MV-4-11 (cell line): ENCODE measurements at regions not wholly inside any gene's neighbourhood (a gene's known extent, or its start where the extent isn't known, plus 50 kb on each side); places are given as distances from the start of the nearest gene placed in this dataset.
"Not testable (repeated sequence)": the region's sequence is repeated elsewhere in the genome, so short reads cannot be mapped to it uniquely, and the experiment has no call there.

Experiments used
- DNase-seq: peaks from one replicate; lab custom pipeline; 2025; lab: John Stamatoyannopoulos, UW

DNA sequence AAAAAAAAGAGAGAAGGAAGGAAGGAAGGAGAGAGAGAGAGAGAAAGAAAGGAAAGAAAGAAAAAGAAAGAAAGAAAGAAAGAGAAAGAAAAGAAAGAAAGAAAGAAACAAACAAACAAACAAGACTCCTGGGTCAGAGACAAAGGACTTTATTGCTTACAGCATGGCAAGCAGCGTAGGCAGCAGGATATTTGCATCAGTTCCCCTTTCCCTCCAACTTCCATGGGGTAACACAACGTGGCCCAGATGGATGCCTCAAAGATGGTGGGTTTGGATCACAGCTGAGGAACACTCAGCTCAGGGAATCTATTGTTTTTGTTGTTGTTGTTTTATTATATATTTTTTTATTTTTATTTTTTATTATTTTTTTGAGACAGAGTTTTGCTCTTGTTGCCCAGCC, 128.5 kb upstream of the VKORC1L1 start:
- DNase-seq, result no peak

DNA sequence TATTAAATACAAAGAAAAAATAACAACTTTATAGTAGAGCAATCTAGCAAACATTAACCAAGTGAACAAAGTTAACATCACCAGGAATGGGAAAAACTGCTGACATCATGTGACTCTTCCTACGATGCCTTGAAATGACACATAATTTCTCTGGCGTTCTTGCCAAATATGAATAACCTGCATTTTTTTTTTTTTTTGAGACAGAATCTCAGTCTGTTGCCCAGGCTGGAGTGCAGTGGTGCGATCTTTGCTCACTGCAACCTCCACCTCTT, 126.5 kb upstream of the VKORC1L1 start:
- DNase-seq, result no peak

DNA sequence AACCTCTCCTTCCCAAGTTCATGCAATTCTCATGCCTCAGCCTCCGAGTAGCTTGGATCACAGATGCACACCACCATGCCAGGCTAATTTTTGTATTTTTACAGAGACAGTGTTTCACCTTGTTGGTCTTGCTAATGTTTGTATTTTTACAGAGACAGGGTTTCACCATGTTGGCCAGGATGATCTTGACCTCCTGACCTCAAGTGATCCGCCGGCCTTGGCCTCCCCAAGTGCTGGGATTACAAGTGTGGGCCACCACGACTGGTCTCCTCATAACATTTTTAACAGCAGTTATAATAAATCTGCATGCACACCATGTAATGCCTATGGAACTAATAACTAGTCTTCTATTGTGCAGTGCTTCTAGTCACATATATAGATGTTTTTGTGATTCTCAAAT, 123.8 kb upstream of the VKORC1L1 start:
- DNase-seq, result no peak

DNA sequence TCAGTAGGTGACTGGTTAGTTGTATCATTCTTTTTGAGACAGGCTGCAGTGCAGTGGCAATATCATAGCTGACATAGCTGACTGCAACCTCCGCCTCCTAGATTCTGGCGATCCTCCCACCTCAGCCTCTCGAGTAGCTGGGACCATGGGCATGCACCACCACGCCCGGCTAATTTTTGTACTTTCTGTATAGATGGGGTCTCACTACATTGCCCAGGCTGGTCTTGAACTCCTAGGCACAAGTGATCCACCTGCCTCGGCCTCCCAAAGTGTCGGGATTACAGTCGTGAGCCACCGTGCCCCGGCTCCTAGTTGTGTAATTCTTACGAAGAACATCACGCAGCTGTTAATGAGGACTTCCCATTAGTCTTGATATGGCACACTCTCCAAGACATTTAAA, 123.4 kb upstream of the VKORC1L1 start:
- no peak for DNase-seq

DNA sequence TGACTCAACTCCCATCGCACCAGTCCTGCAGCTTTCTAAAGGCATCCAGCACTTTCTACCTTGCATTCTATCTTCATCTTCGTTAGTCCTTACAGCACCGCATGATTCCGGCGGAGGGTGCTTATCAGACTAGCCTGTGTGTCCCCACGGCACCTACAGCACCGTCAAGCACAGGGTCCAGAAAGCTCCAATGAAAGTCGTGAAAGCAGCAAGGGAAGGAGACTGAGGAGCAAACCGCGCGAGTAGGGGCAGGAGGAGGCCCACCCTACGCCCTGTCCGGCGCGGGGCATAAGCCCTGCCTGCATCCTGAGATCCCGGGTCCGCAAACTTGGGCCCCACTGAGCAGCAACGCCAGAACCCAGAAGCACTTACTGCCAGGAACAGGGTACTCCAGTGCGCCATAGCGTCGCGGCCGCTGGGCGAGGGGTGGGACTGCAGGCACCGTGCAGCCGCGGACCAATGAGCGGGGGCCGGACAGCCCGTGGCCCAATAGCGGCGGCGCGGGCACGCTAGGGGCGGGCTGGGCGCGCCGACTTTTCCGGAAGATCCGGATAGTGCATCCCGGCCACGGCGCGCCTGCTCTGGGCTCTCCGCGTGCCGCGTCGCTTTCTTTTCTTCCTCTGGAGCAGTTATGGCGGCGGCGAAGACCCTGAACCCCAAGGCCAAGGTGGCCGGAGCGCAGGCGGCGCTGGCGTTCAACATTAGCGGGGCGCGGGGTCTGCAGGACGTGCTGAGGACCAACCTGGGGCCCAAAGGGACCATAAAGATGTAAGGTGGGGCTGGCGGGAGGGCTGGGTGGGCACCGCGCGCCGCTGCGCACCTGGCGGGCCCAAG, 122.1 kb upstream of the VKORC1L1 start:
- DNase-seq, result peak; percentile 87

DNA sequence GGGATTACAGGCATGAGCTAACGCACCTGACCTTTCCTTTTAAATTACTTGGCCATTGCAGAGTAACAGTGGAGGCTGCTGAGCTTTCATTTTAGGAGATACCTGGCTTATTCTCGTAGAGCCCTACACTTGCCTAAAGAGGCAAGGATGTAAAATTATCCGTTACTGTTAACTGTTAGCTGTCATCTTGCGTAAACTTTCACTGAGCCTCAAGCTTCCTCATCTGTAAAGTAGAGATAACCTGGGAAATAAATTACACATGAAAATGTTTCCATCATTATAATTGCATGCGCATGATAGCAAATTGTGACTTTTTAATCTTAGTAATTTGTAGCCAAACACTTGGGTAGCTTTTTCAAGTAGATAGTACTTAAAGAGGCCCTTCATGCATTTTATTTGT, 118.8 kb upstream of the VKORC1L1 start:
- peak; percentile 11 for DNase-seq

DNA sequence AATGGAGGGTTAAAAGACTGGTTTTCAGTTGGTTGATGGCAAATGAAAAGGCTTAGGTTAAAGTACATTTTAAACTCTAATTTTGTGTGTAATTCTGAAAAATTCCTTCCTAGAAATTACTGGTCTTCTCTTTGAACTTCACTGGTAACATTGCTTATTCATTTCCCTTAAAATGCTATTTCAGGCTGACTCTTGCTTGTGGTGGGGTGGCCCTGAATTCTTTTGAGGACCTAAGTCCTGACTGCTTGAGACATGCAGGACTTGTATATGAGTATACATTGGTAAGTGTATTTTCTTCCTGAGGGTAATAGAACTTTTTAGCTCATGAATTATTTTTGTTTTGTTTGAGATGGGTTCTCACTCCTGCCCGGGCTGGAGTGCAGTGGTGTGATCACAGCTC, 113.9 kb upstream of the VKORC1L1 start:
- not testable (repeated sequence) for DNase-seq

DNA sequence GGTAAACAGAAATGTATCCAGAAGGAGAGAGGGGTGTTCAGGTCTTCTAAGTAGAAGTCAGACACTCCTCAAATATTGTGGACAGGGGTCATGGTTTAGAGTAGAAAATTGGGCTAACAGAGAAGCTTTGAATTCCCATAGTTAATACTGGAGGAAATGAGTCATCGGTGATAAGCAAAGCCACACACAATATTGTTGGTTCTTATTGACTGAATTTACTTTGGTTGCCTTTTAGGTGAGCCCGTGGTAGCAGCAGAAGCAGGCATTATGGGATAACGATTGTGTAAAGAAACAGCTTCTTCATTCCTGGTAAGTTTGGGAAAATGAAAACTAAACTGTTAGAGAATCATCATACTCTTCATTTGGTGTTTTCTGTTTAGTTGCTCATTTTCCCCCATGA, 110.2 kb upstream of the VKORC1L1 start:
- DNase-seq, result peak; percentile 6

DNA sequence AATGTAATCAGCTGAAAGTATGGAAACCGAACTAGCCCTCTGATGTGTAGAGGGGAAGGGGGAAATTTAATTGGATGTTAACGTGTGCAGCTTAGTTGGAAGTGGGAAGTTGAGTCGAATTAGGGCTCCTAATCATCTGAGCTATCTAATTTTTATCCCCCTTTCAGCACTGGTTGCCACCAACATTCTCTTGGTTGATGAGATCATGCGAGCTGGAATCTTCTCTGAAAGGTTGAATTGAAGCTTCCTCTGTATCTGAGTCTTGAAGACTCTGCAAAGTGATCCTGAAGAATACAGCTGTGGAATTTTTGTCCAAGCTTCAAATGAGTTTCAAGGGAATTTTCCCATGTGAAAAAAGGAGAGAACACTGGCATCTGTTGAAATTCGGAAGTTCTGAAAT, 109.8 kb upstream of the VKORC1L1 start:
- not testable (repeated sequence) for DNase-seq

DNA sequence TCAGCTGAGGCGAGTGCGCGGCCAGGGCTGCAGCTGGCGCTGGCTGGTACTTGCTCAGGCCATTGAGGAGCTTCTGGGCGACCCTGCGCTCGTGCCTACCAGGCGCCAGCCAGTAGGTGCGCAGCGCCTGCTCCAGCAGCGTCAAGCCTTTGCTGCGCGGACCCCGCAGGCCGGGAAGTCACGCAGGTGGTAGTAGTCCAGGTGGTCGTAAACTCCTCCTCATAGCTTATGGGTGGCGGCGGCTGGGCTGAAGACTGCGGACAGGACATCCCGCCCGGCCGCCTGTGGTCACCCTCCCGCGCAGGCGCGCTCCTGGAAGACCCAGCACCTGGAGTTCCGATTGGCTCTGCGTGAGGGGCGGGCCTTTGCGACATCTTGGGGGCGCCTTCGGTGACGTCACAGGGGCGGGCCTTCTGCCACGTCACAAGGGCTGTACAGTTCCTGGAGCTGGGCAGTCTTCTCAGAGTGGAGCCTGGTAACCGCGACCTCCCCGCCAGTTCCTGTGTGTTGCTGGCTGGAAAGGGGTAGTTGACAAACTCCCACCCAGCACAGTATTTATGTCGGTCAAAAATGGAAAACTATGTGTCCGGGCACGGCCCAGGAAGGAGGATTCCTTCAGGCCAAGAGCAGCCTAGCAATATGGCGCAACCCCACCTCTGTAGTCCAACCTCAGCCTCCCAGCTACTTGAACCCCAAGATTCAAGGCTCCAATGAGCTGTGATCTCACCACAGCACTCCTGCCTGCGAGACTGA, 102.2 kb upstream of the VKORC1L1 start:
- DNase-seq, result peak; percentile 91

DNA sequence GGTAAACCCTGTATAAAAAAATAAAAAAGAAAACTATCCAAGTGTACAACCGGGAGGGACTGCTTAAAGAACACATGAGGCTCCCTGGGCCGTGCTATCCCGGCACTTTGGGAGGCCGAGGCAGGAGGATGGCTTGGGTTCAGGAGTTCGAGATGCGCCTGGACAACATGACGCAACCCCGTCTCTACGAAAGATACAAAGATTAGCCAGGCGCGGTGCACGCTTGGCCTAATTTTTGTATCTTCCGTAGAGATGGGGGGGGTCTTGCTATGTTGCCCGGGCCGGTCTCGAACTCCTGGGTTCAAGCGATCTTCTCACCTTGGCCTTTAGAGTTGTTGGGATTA, 101.7 kb upstream of the VKORC1L1 start:
- DNase-seq, result not testable (repeated sequence)

DNA sequence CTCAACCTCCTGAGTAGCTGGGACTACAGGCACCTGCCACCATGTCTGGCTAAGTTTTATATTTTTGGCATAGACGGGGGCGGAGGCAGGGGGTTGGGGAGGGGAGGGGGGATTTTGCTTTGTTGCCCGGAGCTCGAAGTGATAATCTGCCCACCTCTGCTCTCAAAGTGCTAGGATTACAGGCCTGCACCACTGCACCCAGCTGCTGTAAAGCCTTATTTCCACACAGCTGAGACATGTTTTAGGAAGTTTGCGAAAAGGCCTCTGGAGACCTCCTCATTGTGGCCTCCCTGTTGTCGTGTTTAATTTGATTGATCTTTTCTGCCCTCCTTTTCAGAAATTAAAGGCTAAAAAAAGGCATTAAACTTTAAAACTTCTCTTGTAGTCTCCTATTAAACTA, 96.2 kb upstream of the VKORC1L1 start:
- not testable (repeated sequence) for DNase-seq

DNA sequence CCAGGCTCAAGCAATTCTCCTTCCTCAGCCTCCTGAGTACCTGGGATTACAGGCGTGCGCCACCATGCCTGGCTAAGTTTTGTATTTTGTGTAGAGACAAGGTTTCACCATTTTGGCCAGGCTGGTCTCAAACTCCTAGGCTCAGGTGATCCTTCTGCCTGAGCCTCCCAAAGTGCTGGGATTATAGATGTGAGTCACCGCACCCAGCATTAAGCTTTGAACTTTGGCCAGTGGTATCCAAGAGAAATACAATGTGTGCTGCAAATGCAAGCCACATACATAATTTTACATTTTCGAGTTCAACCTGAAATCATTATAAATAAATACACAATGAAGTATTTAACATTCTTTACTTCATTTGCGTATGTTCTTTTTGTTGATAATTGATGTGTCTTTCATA, 82.9 kb upstream of the VKORC1L1 start:
- DNase-seq, result not testable (repeated sequence)

DNA sequence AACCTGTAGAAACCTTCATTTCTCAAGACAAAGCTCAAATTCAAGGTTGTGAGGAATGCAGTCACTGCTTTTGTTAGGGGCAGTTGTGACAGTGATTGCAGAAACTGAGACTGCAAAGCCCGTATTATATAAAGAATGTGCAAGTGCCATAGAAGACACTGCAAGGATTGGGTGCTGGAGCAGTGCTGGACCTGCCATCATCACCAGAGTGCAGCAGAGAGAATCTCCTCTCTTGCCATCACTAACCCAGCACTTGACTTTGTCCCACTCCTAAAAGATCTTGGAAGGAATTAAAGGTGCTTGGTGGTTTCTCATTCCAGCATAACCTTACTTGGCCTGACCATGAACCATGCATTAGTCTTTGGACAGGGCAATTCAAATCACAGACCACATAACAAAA, 81.1 kb upstream of the VKORC1L1 start:
- not testable (repeated sequence) for DNase-seq

DNA sequence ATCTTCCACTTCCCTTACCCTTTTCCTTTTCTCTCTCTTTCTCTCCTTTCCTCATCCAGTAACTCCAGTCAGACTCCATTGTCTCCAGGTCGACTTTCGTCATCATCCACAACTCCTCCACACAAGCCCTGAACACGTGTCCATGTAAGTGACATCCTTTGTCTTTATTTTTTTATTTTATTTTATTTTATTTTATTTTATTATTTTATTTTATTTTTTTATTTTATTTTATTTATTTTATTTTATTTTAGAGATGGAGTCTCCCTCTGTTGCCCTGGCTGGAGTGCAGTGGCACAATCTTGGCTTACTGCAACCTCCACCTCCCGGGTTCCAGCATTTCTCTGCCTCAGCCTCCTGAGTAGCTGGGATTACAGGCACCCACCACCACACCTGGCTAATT, 80.1 kb upstream of the VKORC1L1 start:
- DNase-seq, result not testable (repeated sequence)

DNA sequence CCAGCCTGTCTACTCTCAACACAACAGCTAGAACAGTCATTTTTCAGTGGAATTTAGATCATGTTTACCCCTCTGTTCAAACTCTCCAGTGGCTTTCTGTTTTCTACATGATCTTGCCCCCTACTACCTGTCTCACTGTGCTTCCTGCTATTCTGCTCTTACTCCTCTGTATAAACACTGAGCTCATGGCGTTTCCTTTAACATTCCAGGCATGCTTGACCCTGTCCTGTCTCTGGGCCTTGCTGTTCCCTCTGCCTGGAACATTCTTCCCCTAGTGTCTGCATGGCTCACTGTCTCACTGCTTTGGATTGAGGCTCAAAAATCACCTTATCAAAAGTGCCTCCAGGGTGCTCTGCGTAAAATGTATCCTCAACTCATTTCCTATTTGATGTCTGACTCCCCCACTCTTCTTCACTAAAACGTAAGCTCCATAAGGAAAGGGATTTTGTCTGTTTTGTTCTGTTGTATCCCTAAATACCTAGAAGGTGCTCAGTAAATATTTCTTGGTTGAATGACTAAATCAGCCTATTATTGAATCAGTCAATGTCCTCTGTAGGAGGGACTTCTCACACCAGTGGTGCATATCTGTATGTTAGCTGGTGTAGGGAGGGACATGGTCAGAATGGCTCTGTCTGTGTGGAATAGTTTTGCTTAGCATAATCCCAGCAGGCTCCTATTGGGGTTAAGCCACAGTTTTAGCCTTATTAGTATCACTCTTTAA, 78.0 kb upstream of the VKORC1L1 start:
- not testable (repeated sequence) for DNase-seq

DNA sequence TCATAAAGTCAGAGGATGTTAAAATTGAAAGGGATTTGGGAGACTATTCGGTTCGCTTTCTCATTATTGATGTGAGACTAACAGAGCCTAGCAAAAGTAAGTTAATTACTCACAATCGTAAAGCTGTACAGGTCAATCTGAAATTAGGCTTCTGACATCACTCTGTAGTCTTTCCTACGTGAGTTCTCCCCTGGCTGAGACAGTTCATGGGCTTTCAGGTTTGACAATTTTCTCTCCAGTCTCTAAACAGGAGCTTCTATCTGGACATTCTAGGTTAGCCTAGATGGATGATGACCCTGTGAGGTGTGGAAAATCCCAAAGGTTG, 77.5 kb upstream of the VKORC1L1 start:
- not testable (repeated sequence) for DNase-seq

DNA sequence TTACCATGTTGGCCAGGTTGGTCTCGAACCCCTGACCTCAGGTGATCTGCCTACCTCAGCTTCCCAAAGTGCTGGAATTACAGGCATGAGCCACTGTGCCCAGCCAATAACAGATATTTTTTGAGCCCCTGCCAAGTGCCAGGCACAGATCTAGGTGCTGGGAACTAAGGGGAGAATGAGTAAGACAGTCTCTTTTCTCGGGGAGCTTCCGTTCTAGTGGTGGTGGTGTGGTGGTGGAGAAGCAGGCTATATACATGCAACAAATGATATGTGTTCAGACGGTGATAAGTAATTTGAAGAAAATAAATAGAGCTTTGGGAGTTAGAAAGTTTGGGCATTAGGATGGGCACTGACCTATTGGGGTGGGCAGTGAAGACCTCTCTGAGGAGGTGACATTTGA, 76.7 kb upstream of the VKORC1L1 start:
- no peak for DNase-seq

DNA sequence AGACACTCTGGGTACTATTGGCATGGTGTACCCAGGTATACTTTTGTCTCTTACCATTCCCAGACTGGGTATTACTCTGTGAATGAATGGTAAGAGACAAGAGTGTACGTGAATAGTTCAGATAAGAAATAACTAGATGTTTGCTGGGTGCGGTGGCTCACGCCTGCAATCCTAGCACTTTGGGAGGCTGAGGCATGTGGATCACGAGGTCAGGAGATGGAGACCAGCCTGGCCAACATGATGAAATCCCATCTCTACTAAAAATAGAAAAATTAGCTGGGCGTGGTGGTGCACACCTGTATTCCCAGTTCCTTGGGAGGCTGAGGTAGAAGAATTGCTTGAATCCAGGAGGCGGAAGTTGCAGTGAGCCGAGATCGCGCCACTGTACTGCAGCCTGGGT, 75.8 kb upstream of the VKORC1L1 start:
- DNase-seq, result not testable (repeated sequence)

DNA sequence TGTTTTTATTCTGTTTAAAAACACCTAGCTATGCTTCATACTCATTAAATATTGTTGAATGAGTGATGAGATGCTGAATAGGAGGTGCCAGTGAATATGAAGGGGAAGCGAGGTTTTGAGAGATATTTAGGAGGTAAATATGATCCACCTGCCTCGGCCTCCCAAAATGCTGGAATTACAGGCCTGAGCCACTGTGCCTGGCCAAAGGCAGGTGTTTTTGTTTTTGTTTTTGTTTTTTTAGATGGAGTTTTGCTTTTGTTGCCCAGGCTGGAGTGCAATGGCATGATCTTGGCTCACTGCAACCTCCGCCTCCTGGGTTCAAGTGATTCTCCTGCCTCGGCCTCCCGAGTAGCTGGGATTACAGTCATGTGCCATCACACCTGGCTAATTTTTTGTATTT, 75.3 kb upstream of the VKORC1L1 start:
- DNase-seq, result not testable (repeated sequence)

DNA sequence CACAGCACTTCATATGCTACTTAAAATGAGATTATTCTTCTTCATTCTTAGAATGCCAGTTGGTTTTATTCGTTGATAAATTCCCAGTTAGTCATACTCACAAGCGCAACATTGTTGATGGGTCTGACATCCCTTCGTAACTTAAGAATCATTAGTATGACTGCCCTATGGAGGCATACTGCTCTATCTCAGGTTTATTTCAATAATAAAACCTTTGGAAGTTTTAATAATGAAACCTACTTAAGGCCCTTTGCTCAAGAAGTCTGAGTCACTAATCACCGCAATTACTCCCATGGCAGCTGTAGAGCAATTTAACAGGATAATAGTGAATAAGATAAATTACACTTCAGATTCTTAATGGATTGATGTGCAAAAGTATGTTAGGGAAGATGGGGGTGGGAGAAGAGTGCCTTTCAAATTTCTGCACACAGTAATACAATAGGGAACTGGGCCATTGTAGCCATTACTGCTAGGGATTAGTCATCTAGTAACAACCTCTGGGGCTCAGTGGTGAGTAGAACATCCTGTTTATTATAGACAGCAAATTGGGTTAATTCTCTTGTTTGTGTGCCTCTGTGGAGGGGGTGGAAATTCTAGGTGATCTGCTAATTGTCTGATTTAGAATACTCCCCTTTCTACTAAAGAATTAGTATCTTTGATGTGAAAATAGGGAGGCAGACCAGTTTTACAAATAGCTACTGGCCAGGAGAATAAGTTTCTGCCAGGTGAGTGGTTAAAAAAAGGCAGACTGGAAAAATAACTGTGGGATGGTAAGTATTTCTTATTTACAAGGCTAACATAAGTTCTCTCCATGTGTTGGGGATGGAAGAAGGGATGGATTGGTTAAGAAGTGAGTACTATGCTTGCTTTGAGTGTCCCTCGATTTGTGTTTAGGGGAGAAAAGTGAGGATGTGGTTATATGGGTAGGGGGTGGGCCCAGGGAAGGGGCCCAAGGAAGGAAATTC, 74.5 kb upstream of the VKORC1L1 start:
- DNase-seq, result peak; percentile 49

DNA sequence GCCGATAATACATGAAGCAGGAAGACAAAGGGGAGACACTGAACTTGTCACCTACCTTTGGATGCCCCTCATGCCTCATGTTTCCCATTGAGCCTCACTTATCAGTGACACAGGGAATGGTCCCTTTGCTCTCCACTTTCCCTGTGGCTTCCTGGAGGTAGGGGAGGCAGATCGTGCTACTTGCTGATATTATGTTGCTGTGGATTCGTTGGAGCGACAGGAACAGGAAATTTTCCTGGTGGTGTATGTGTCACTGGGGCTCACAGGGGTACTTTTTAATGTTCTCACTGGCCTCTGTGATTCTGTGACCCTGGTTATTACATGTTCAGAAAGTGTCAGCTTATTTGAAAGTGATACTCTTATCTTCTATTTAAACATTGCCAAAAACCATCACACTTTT, 72.7 kb upstream of the VKORC1L1 start:
- DNase-seq, result not testable (repeated sequence)
